SK-N-SH (cell line): ENCODE measurements at regions not wholly inside any gene's neighbourhood (a gene's known extent, or its start where the extent isn't known, plus 50 kb on each side); places are given as distances from the start of the nearest gene placed in this dataset.

Experiments used
- CTCF ChIA-PET: fragments of 300-600, 350-600 bp; formaldehyde crosslinking; extraction: SDS; loops from one replicate; lab custom pipeline; 2021; lab: Yijun Ruan, JAX
- POLR2A ChIA-PET: fragments of 350-600 bp; sonication (Branson Sonifier 250); formaldehyde crosslinking; extraction: SDS; loops from one replicate; lab custom pipeline; 2020; ENCODE audit warnings: antibody characterized with exemption, inconsistent platforms; lab: Yijun Ruan, JAX
- DNase-seq: peaks from one replicate; pipeline ENCODE4 v3.0.0; 2012
- H2AFZ ChIP-seq: fragments of 200-600 bp; sonication (generic); 2 replicates; pipeline ENCODE4 v1.8.1; 2016; ENCODE audit warnings: antibody characterized with exemption, mild to moderate bottlenecking, low read depth
- H3F3A ChIP-seq: fragments of 200-600 bp; sonication (generic); replicated peaks from 2 replicates; pipeline ENCODE3; 2016; ENCODE audit warnings: antibody characterized with exemption, mild to moderate bottlenecking; ENCODE audit not compliant: insufficient read depth
- H3K27ac ChIP-seq, 2 experiments: fragments of 200-500 bp in 1 of 2; fragments of 200-600 bp in 1 of 2; sonication (Bioruptor generic) in 1 of 2; sonication (generic), shearing (Covaris generic) in 1 of 2; 2 replicates each; pipeline versions ENCODE4 v1.5.1 to v1.6.1; 2014 to 2016; ENCODE audit warnings: low read depth in 2 of 2, inconsistent platforms in 1 of 2, low read length in 1 of 2, mild to moderate bottlenecking in 1 of 2, mixed read lengths in 1 of 2
- H3K27me3 ChIP-seq: fragments of 200-600 bp; sonication (generic), shearing (Covaris generic); 2 replicates; pipeline ENCODE4 v1.6.1; 2016; ENCODE audit warnings: mixed run types; ENCODE audit not compliant: insufficient read depth
- H3K36me3 ChIP-seq, 2 experiments: fragments of 200-500 bp in 1 of 2; fragments of 200-600 bp in 1 of 2; sonication (Bioruptor generic) in 1 of 2; sonication (generic) in 1 of 2; replicated peaks in 1 of 2; 2 replicates each; pipeline versions ENCODE3 to v1.5.1; 2014 to 2016; ENCODE audit warnings: low read length in 1 of 2, mild to moderate bottlenecking in 1 of 2; ENCODE audit not compliant: insufficient read depth in 2 of 2, control insufficient read depth in 1 of 2
- H3K4me1 ChIP-seq, 2 experiments: fragments of 200-500 bp in 1 of 2; fragments of 200-600 bp in 1 of 2; sonication (Bioruptor generic) in 1 of 2; sonication (generic), shearing (Covaris generic) in 1 of 2; 2 replicates each; pipeline versions ENCODE4 v1.5.1 to v1.6.1; 2014 to 2016; ENCODE audit warnings: low read depth in 1 of 2, low read length in 1 of 2, mixed run types in 1 of 2; ENCODE audit not compliant: insufficient read depth in 2 of 2, control insufficient read depth in 1 of 2
- H3K4me2 ChIP-seq: fragments of 200-600 bp; sonication (generic), shearing (Covaris generic); 2 replicates; pipeline ENCODE4 v1.6.1; 2017; ENCODE audit warnings: mixed run types
- H3K4me3 ChIP-seq, 2 experiments: fragments of 200-500 bp in 1 of 2; fragments of 200-600 bp in 1 of 2; sonication (Bioruptor generic) in 1 of 2; sonication (generic), shearing (Covaris generic) in 1 of 2; 2 replicates each; pipeline versions ENCODE4 v1.5.1 to v1.8.1; 2014 to 2016; ENCODE audit warnings: low read depth in 2 of 2, inconsistent platforms in 1 of 2, low read length in 1 of 2, mild to moderate bottlenecking in 1 of 2, mixed read lengths in 1 of 2, moderate library complexity in 1 of 2
- H3K79me2 ChIP-seq: fragments of 200-600 bp; sonication (generic); 2 replicates; pipeline ENCODE4 v1.8.1; 2017; ENCODE audit warnings: mild to moderate bottlenecking; ENCODE audit not compliant: insufficient read depth
- H3K9ac ChIP-seq: fragments of 200-600 bp; sonication (generic); 2 replicates; pipeline ENCODE4 v1.6.1; 2017; ENCODE audit warnings: mixed run types
- H3K9me2 ChIP-seq: fragments of 200-600 bp; sonication (generic); 2 replicates; pipeline ENCODE4 v1.6.1; 2017; ENCODE audit warnings: mixed run types
- H3K9me3 ChIP-seq: fragments of 200-600 bp; sonication (generic); 2 replicates; pipeline ENCODE4 v1.6.1; 2017; ENCODE audit warnings: mixed run types, mild to moderate bottlenecking, moderate library complexity
- H4K20me1 ChIP-seq: fragments of 200-600 bp; sonication (generic); 2 replicates; pipeline ENCODE4 v1.6.1; 2017; ENCODE audit warnings: mild to moderate bottlenecking, mixed run types; ENCODE audit not compliant: insufficient read depth
- CHD2 ChIP-seq: fragments of 150-350 bp; IDR thresholded peaks from 2 replicates; pipeline ENCODE4 v1.6.1; 2018; ENCODE audit warnings: low read length; ENCODE audit not compliant: partially characterized antibody
- EZH2phosphoT487 ChIP-seq: fragments of 200-600 bp; sonication (generic); IDR thresholded peaks from 2 replicates; pipeline ENCODE4 v1.6.1; 2017; ENCODE audit warnings: low read depth, mixed run types, mild to moderate bottlenecking, antibody characterized with exemption, moderate library complexity, borderline replicate concordance
- FOSL2 ChIP-seq: IDR thresholded peaks from 2 replicates; pipeline ENCODE4 v1.4.0; 2012; ENCODE audit warnings: low read depth, mild to moderate bottlenecking, moderate library complexity, borderline replicate concordance
- GABPA ChIP-seq: IDR thresholded peaks from 2 replicates; pipeline ENCODE4 v1.4.0; 2012; ENCODE audit warnings: low read depth, mild to moderate bottlenecking
- GATA2 ChIP-seq: sonication (generic); formaldehyde crosslinking; IDR thresholded peaks from 2 replicates; pipeline ENCODE4 v1.5.0; 2020; ENCODE audit warnings: mild to moderate bottlenecking, missing genetic modification reagents
- JUND ChIP-seq: IDR thresholded peaks from 2 replicates; pipeline ENCODE4 v1.4.0; 2012
- MXI1 ChIP-seq: IDR thresholded peaks from 2 replicates; pipeline ENCODE4 v1.6.1; 2012; ENCODE audit warnings: mild to moderate bottlenecking, low read depth, low read length, improper control_type of control experiment
- NFIC ChIP-seq: IDR thresholded peaks from 2 replicates; pipeline ENCODE4 v1.4.0; 2012; ENCODE audit warnings: borderline replicate concordance
- POLR2AphosphoS5 ChIP-seq: IDR thresholded peaks from 2 replicates; pipeline ENCODE4 v1.6.1; 2012; ENCODE audit warnings: low read depth, low read length
- REST ChIP-seq: IDR thresholded peaks from 2 replicates; pipeline ENCODE4 v1.6.1; 2012; ENCODE audit warnings: mild to moderate bottlenecking, low read depth, low read length, moderate library complexity
- SIN3A ChIP-seq: IDR thresholded peaks from 2 replicates; pipeline ENCODE4 v1.6.1; 2012; ENCODE audit warnings: low read depth, mild to moderate bottlenecking, low read length, moderate library complexity, borderline replicate concordance
- TCF12 ChIP-seq: IDR thresholded peaks from 2 replicates; pipeline ENCODE4 v1.4.0; 2012
- WGBS: methylation state at CpG from one replicate; pipeline ENCODE4 v1.1.6; 2017; ENCODE audit warnings: low lambda C conversion rate; 5-methylcytosine and 5-hydroxymethylcytosine counted together
- TF ChIP-seq, protein P1 (sequence below): fragments of 150-350 bp; IDR thresholded peaks from 2 replicates; pipeline ENCODE4 v1.6.1; 2016; ENCODE audit warnings: mild to moderate bottlenecking, low read depth, low read length
- TF ChIP-seq, protein P2 (sequence below): fragments of 200-600 bp; sonication (generic); IDR thresholded peaks from 2 replicates; pipeline ENCODE4 v1.6.1; 2017; ENCODE audit warnings: antibody characterized with exemption, mild to moderate bottlenecking, moderate library complexity

- Histone ChIP-seq H3K9me2 (no peaks in the 10 kb centered on the region), H3K27me3 (no peaks in the 10 kb centered on the region), H3K4me2 (no peak overlapping the region), H2AFZ (no peak overlapping the region), H3F3A (no peaks in the 10 kb centered on the region), H3K36me3 (no peaks in the 10 kb centered on the region), H3K79me2 (no peaks in the 10 kb centered on the region), H4K20me1 (no peaks in the 10 kb centered on the region), H3K9me3 (no peaks in the 10 kb centered on the region), H3K9ac (no peak overlapping the region), H3K4me3 (no peak overlapping the region), H3K27ac (no peak overlapping the region), H3K4me1 (no peaks in the 10 kb centered on the region)
- ChIA-PET POLR2A (no interaction called here), CTCF (no interaction called here)
- DNase-seq, result no peak
- no peak for TF ChIP-seq FOSL2
- TF ChIP-seq POLR2AphosphoS5, result no peak
- TF ChIP-seq CHD2, result no peak
- no peak for TF ChIP-seq EZH2phosphoT487
- no peak for TF ChIP-seq GABPA
- TF ChIP-seq, protein P1, sequence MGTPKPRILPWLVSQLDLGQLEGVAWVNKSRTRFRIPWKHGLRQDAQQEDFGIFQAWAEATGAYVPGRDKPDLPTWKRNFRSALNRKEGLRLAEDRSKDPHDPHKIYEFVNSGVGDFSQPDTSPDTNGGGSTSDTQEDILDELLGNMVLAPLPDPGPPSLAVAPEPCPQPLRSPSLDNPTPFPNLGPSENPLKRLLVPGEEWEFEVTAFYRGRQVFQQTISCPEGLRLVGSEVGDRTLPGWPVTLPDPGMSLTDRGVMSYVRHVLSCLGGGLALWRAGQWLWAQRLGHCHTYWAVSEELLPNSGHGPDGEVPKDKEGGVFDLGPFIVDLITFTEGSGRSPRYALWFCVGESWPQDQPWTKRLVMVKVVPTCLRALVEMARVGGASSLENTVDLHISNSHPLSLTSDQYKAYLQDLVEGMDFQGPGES, result no peak
- no peak for TF ChIP-seq MXI1
- TF ChIP-seq, protein P2, sequence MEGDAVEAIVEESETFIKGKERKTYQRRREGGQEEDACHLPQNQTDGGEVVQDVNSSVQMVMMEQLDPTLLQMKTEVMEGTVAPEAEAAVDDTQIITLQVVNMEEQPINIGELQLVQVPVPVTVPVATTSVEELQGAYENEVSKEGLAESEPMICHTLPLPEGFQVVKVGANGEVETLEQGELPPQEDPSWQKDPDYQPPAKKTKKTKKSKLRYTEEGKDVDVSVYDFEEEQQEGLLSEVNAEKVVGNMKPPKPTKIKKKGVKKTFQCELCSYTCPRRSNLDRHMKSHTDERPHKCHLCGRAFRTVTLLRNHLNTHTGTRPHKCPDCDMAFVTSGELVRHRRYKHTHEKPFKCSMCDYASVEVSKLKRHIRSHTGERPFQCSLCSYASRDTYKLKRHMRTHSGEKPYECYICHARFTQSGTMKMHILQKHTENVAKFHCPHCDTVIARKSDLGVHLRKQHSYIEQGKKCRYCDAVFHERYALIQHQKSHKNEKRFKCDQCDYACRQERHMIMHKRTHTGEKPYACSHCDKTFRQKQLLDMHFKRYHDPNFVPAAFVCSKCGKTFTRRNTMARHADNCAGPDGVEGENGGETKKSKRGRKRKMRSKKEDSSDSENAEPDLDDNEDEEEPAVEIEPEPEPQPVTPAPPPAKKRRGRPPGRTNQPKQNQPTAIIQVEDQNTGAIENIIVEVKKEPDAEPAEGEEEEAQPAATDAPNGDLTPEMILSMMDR, result no peak
- TF ChIP-seq REST, result no peak
- TF ChIP-seq NFIC, result no peak
- no peak for TF ChIP-seq GATA2
- no peak for TF ChIP-seq TCF12
- TF ChIP-seq JUND, result no peak
- TF ChIP-seq SIN3A, result no peak
- WGBS, result 20% methylated on average over 2 of the region's 2 CpGs
Observed at GRCh38 chrX:42386681-42387080, 391.3 kb downstream of the PPP1R2C start.
